RWPE1 (cell line): ENCODE measurements at regions not wholly inside any gene's neighbourhood (a gene's known extent, or its start where the extent isn't known, plus 50 kb on each side); places are given as distances from the start of the nearest gene placed in this dataset.

Experiments
- CTCF ChIA-PET: fragments of 350-600 bp; sonication (Branson Sonifier 250); formaldehyde crosslinking; extraction: SDS; loops from one replicate; lab custom pipeline; 2021; lab: Yijun Ruan, JAX
- POLR2A ChIA-PET: fragments of 400-600 bp; formaldehyde crosslinking; extraction: SDS; loops from one replicate; lab custom pipeline; 2020; ENCODE audit warnings: antibody characterized with exemption; ENCODE audit not compliant: low non-redundant PET; lab: Yijun Ruan, JAX
- DNase-seq: peaks from one replicate; pipeline ENCODE4 v3.0.0; 2012; ENCODE audit warnings: low spot score
- H3K27ac ChIP-seq: fragments of 450-650 bp; 2 replicates; pipeline ENCODE4 v1.5.1; 2017
- CTCF ChIP-seq: fragments of 450-650 bp; conservative IDR thresholded peaks from 2 replicates; pipeline ENCODE4 v1.5.1; 2017; ENCODE audit warnings: low read depth, mild to moderate bottlenecking

- CTCF ChIA-PET: no interaction called here
- no peak for DNase-seq
- TF ChIP-seq CTCF: no peak
- H3K27ac ChIP-seq: no peak overlapping the region
- POLR2A ChIA-PET: no interaction called here
Measured at GRCh38 chr1:116454940-116455339, 81.9 kb downstream of the ATP1A1 start.

- no peak for DNase-seq
- no peak for TF ChIP-seq CTCF
- H3K27ac ChIP-seq: no peak overlapping the region
- ChIA-PET CTCF (interaction anchor here (0.6 kb wide), 1 partner anchor 135 kb away, joined by 3 read pairs; no protein-coding TSS in a partner anchor), POLR2A (no interaction called here)
Measured at GRCh38 chr1:116455509-116455908, 82.5 kb downstream of the ATP1A1 start.

GRCh38 chr1:116457946-116458604 lies 85.0 kb downstream of the ATP1A1 start:
- H3K27ac ChIP-seq: no peak overlapping the region
- DNase-seq: no peak
- TF ChIP-seq CTCF: no peak
- POLR2A ChIA-PET: no interaction called here
- CTCF ChIA-PET: no interaction called here

- POLR2A ChIA-PET: no interaction called here
- DNase-seq: no peak
- CTCF ChIA-PET: no interaction called here
Measured at GRCh38 chr1:116458695-116459094, 85.7 kb downstream of the ATP1A1 start.

GRCh38 chr1:116460261-116460660 lies 87.2 kb downstream of the ATP1A1 start:
- DNase-seq: no peak
- CTCF ChIA-PET: no interaction called here
- POLR2A ChIA-PET: no interaction called here
- H3K27ac ChIP-seq: no peak overlapping the region
- no peak for TF ChIP-seq CTCF

More at GRCh38 chr1:116458695-116459094, 85.7 kb downstream of the ATP1A1 start:
- no peak overlapping the region for H3K27ac ChIP-seq
- TF ChIP-seq CTCF: no peak

GRCh38 chr1:116460783-116461376 lies 87.8 kb downstream of the ATP1A1 start:
- POLR2A ChIA-PET: no interaction called here
- CTCF ChIA-PET: no interaction called here
- TF ChIP-seq CTCF: no peak
- H3K27ac ChIP-seq: no peak overlapping the region
- no peak for DNase-seq
